ENCODE measurements at regions not wholly inside any gene's neighbourhood (a gene's known extent, or its start where the extent isn't known, plus 50 kb on each side); places are given as distances from the start of the nearest gene placed in this dataset.

DNA sequence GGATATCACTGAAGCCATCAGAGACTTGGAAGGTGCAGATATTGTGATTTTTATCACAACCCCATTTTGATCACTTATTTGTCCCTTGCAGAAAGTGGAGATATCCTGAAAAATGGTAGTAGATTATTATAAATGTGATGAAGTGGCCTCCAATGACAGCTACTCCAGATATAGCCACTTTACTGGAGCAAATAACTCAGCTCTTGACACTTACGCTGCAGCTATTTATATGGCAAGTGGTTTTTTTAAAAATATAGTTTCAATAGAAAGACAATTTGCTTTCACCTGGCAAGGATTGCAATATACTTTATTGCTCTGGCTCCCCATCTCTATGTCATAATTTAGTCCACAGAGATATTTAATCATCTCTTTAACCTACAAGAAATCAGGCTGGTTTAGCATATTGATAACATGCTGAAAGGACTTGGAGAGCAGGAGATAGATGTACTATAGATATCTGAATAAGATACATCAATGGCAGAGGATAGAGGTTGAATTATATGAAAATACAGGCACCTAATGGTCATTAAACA lies 182.8 kb upstream of the SKOR2 start:
- no peak overlapping the region for H3K27ac ChIP-seq
- no peaks in the 10 kb centered on the region for H3K36me3 ChIP-seq
- DNase-seq (no peak), FAIRE-seq (no peak), ATAC-seq (no peak)
- intact Hi-C loops (cut with DNase I): no loop called here
- H3K9me3 ChIP-seq: no peaks in the 10 kb centered on the region
- H3K4me1 ChIP-seq: no peaks in the 10 kb centered on the region
- 81 to 86% methylated on average over 1 of the region's 1 CpG for WGBS, 2 donors
- TF ChIP-seq, protein P1, sequence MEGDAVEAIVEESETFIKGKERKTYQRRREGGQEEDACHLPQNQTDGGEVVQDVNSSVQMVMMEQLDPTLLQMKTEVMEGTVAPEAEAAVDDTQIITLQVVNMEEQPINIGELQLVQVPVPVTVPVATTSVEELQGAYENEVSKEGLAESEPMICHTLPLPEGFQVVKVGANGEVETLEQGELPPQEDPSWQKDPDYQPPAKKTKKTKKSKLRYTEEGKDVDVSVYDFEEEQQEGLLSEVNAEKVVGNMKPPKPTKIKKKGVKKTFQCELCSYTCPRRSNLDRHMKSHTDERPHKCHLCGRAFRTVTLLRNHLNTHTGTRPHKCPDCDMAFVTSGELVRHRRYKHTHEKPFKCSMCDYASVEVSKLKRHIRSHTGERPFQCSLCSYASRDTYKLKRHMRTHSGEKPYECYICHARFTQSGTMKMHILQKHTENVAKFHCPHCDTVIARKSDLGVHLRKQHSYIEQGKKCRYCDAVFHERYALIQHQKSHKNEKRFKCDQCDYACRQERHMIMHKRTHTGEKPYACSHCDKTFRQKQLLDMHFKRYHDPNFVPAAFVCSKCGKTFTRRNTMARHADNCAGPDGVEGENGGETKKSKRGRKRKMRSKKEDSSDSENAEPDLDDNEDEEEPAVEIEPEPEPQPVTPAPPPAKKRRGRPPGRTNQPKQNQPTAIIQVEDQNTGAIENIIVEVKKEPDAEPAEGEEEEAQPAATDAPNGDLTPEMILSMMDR (IDR thresholded peaks at IDR 0.05): no peak
- no peak overlapping the region for H3K4me3 ChIP-seq
- H3K27me3 ChIP-seq: no peaks in the 10 kb centered on the region

GRCh38 chr18:47427923-47428637 lies 176.6 kb upstream of the SKOR2 start:
- Histone ChIP-seq H3K27ac (no peak overlapping the region), H3K9me3 (no peaks in the 10 kb centered on the region), H3K4me3 (no peak overlapping the region), H3K27me3 (no peaks in the 10 kb centered on the region), H3K4me1 (no peaks in the 10 kb centered on the region), H3K36me3 (no peaks in the 10 kb centered on the region)
- TF ChIP-seq, protein P1 (IDR thresholded peaks at IDR 0.05): no peak
- intact Hi-C loops (cut with DNase I): no loop called here
- no peak for DNase-seq
- FAIRE-seq: no peak
- no peak for ATAC-seq
- WGBS, 2 donors: 77 to 81% methylated on average over 10 of the region's 10 CpGs

DNA sequence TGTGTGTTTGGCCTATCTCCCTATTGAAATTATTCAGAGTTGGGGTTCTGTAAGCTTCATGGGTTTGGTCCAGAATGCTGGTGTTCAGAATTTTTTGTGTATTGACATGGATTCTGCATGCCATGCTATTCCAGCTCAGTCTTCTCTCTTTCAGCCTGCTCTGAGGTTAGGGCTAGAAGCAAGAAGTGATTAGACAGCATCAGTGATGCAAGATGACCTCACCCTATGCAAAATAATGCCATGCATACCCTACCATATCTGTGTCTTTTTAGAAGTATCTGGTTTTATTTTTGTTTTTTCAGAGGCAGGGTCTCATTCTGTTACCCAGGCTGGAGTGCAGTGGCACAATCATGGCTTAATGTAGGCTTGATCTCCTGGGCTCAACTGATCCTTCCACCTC lies 175.6 kb upstream of the SKOR2 start:
- H3K36me3 ChIP-seq: no peaks in the 10 kb centered on the region
- TF ChIP-seq, protein P1 (IDR thresholded peaks at IDR 0.05): no peak
- no peak overlapping the region for H3K27ac ChIP-seq
- H3K4me1 ChIP-seq: no peaks in the 10 kb centered on the region
- no peak overlapping the region for H3K4me3 ChIP-seq
- no peaks in the 10 kb centered on the region for H3K9me3 ChIP-seq
- intact Hi-C loops (cut with DNase I): no loop called here
- FAIRE-seq: no peak
- no peak for DNase-seq
- ATAC-seq: no peak
- no peaks in the 10 kb centered on the region for H3K27me3 ChIP-seq

DNA sequence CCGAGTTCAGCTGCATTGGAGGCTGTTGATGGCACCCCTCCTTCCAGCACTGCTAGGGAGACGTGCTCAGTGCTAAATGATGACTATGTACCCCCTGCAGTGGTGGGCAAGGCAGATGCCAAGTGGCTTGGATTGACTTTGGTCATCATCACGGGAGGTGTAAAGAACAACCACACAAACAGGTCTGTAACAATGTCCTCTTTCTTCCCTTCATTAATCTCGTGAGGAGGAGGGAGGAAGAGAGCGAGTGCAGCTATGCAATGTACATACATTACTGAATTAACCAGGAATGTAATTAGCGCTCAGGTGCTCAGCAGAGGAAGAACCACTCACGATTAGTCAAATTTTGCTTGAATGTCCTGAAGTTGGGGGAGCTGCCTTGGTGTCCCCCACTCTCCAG lies 173.9 kb upstream of the SKOR2 start:
- 46 to 53% methylated on average over 7 of the region's 7 CpGs for WGBS, 2 donors
- intact Hi-C loops (cut with DNase I): no loop called here
- H3K4me3 ChIP-seq: no peak overlapping the region
- no peaks in the 10 kb centered on the region for H3K27me3 ChIP-seq
- DNase-seq: peak in 2 of 6 donors; percentile 5 to 30
- peak overlapping the region in 2 of 4 donors; percentile 47 to 53 for H3K27ac ChIP-seq
- FAIRE-seq: no peak
- ATAC-seq: peak in 3 of 4 donors; percentile 63 to 82 (median 73)
- H3K36me3 ChIP-seq: no peaks in the 10 kb centered on the region
- H3K4me1 ChIP-seq: no peaks in the 10 kb centered on the region
- TF ChIP-seq, protein P1 (IDR thresholded peaks at IDR 0.05): no peak
- no peaks in the 10 kb centered on the region for H3K9me3 ChIP-seq

DNA sequence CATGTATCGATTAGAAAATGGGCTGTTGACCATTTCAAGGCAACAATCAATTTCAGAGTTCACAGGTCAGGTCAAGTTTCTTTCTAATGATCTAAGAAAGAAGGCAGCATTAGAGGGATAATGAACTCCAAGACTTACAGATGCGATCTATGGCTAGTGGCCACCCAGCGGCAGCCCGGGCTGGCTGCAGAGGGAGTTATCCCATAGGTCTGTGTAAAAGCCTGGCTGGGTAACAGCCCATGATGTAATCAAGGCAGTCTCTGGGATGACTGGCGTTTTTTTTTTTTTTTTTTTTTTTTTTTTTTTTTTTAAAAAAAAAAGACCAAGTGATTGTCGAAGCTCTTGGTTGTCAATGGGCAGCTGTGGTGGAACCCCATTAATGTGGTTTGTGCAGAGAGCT lies 171.1 kb upstream of the SKOR2 start:
- ATAC-seq (peak in 1 of 4 donors; percentile 51), FAIRE-seq (no peak)
- TF ChIP-seq, protein P1 (IDR thresholded peaks at IDR 0.05): no peak

More for the DNA sequence above, 171.1 kb upstream of the SKOR2 start:
- intact Hi-C loops (cut with DNase I): no loop called here
- Histone ChIP-seq H3K27me3 (no peaks in the 10 kb centered on the region), H3K9me3 (no peaks in the 10 kb centered on the region), H3K4me1 (no peaks in the 10 kb centered on the region), H3K27ac (no peak overlapping the region), H3K36me3 (no peaks in the 10 kb centered on the region), H3K4me3 (no peak overlapping the region)
- no peak for DNase-seq
- WGBS, 2 donors: 75 to 82% methylated on average over 6 of the region's 6 CpGs
